DMS153 treated with DMSO at 0.1 percent for 48 hours (cell line): ENCODE measurements at regions not wholly inside any gene's neighbourhood (a gene's known extent, or its start where the extent isn't known, plus 50 kb on each side); places are given as distances from the start of the nearest gene placed in this dataset.
A peak's percentile ranks its signal among the peaks of the same experiment; 100 is the strongest.

Source experiments
- DNase-seq: peaks from one replicate; lab custom pipeline; 2025; ENCODE audit not compliant: unreplicated experiment; lab: John Stamatoyannopoulos, UW

DNA sequence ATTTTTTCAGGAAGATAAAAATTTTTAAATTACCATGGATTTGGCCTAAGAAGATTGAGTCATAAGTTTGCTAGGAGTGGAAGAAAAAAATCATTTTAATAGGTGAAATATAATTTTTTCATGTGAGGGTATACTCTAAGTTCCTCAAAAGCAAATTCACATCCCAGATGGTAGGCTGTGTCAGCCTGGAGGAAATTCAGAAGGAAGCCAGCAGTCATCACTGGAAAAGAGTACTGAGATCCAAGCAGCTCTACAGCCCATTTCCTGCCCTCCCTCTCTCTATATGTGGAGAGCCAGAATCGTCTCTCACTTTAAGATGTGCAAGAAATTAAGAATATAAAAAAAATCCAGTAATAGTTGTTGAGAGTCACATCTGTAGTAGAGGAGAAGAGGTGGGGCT, 126.5 kb upstream of the CDH18 start:
- no peak for DNase-seq

DNA sequence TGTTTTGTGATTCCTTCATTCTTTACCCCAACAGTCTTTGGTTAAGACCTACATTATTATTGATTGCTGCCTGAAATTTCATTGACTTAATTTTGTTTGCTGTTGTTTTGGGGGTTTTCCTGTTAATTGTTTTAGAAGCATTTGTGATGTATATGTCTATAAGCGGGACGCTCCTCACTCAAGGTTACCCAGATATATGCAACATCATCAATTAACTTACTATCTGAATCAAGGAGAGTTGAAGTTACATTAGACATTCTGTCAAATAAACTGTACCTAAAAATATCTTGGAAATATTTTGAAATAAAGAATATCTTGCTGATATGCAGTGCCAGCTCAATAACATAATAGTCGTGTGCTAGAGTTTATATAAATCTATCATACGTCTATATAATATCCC, 125.9 kb upstream of the CDH18 start:
- no peak for DNase-seq

DNA sequence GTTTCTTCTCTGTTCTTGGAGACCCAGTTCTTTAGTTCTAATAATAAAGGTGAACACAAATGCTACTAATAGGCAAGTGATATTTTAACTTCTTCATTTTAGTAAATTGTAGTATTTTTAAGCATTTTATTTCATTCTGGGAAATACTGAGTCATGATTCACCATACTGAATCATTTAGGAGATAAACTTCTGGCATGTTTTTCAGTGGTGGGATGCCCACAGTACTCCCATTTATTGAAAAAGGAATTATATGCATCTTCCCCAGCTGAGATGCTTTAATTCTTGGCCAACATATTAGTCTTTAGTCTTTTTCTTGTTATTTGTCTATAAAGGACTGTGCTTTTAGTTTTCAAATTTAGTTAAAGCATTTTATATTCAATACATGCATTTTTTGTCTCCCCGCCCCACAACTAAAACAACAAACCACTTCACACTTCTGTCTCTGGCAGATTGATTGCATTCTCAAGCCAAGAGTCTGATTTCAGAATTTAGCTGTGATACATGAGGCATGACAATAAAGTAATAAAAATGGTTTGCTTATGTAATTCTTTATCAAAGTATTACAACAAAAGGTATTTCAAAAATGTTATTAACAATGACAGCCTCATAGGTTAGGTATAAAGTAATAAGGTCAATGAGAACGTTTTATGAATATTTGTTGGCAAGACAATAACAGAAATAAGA, 125.2 kb upstream of the CDH18 start:
- DNase-seq, result no peak

DNA sequence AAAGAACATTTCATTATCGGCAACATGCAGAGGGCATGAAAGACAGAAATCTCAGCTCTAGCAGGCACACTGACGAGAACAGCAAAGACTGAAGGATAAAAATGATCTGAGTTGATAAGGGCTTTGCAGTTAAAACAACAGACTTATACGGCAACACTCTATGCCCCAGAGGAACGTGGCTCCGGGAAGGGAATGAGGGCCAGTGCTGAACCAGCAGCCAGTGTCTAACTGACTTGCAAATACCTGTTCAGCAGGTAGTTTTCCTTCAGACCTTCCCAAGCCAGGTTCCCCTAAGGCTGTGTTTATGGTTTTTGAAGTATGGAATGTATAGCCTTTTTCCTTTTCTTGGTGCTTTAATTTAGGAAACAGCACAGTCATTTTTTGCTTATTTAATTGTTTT, 121.3 kb upstream of the CDH18 start:
- no peak for DNase-seq

DNA sequence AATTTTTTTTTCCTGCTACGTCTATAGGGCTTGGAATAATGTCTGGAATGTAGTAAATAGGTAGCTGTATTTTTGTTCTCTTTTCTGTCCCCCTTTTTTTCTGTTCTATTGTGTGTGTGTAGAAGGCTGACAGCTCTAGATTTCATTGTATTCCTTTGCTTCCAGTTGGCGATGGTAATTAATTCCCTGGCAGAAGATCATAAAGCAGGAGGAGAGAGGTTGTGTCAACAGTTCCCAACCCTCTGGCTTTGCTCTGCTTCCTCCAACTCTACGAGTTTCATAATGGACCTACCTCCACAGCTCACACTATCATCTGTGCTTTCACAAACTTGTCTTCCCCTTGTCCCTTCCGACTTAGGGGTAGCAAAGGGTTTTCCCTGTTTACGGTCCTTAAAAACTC, 117.9 kb upstream of the CDH18 start:
- peak; percentile 73 for DNase-seq

DNA sequence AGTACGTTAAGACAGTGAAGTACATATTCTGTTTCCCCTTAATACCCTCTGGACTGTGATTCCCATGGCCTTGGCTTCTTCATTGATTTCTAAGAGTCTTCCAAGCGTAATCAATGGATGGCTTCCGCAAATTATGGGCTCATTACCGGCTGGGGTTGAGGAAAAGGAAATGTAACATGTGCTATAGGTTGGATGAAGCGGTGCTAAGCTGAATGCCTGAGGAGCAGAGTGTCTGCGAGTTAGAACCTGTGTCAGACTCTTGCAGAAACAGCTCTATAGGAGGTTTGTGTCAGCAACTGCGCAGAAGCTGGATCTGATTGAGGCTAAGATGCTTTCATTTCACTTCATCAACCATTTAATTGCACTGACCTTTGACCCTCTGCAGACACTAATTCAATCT, 114.3 kb upstream of the CDH18 start:
- DNase-seq, result no peak

DNA sequence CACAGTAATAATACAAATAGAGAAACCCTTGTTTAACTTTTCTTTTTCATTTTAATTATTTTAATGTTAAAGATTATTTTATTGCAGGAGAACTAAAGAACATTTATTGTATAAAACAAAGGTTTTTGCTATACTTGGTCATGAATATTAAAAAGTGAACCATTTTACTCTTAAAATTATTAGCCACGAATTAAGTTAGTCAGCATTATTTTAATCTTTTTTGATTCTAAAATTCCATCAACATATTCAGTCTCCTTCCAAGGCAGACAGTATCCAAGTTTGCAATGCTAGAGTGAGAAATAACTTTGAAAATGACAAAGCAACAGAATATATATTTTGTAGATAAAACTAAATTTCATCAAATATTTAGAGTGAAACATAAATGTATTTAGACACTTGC, 110.7 kb upstream of the CDH18 start:
- DNase-seq, result no peak

DNA sequence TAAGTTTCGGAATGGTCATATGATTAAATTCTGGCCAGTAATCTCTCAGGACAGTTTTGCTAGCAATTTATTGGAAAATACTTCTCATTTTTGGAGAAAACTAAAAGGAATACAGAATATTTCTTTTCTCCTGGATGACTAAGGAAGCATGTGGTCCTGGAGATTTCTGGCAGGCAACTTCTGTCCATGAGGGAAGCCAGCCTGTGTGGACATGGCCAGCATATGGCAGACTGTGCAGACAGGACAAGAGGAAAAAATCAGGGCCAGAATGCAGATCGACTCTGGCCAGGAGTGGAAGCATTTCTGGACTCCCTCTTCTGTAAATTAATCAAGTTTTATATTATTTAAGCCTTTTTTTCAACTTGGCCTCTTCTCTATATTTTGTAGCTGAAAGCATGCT, 100.4 kb upstream of the CDH18 start:
- no peak for DNase-seq

DNA sequence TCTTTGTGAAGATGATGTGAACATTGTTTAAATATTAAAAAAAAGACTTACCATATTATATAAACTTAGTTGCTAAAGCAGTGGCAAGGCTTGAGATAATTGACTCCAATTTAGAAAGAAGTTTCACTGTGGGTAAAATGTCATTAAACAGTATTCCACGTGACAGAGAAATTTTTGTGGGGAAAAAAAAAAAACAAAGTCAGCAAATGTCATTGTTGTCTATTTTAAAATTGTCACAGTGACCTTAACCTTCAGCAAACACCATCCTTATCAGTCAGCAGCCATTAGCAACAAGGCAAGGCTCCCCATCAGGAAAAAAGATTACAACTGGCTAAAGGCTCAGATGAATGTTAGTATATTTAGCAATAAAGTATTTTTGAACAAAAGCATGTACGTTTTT, 99.3 kb upstream of the CDH18 start:
- DNase-seq, result no peak

DNA sequence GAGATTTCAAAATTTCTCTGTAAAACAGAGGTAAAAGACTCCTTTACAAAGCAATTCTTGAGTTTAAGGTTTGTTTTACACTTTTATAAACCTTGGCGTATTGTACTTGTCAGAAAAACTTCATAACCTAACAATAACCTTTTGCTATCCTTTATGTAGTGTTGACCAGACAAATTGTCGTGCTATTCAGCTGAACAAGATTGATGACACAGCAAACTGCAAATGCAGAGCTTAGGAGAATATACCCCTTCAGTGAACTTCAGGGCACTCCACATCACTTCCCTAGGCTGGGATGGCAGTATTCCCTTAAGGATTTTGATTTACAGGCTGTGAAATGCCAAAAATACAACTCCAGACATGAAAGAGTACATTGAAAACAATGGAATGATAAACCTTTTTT, 89.2 kb upstream of the CDH18 start:
- no peak for DNase-seq

DNA sequence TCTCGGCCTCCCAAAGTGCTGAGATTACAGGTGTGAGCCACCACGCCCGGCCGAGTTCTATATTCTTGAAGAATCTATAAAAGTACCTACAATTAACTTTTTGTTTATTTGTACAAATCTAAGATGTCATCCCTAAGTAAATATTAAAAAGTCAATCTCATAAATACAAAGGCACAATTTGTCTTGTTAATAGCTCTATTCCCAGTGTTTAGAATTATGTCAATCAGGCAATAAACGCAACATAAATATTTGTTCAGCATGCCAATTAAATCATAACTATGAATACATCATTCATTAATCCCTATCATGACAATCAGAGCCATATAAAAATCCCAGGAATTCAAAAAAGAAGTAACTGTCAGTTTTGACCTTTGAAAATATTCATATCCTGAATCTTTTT, 68.9 kb upstream of the CDH18 start:
- no peak for DNase-seq

DNA sequence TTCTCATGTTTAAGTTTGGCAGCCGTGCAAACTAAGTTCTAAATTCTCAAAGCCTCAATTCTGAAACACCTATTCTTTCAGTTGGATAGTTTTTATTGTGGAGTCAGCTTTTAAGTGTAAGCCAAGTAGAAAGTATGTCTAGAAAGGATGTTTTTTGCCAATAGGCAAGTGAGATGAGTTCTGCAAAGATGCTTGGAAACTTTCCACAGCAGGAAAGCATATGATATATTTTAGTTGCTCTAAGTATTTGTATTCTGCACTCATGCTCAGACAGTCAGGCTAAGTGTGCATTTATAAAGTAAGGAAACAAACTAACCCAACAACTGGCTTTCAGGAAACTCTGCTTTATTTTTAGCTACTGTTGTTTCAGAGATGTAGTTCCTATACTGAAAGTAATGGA, 67.3 kb upstream of the CDH18 start:
- DNase-seq, result no peak

DNA sequence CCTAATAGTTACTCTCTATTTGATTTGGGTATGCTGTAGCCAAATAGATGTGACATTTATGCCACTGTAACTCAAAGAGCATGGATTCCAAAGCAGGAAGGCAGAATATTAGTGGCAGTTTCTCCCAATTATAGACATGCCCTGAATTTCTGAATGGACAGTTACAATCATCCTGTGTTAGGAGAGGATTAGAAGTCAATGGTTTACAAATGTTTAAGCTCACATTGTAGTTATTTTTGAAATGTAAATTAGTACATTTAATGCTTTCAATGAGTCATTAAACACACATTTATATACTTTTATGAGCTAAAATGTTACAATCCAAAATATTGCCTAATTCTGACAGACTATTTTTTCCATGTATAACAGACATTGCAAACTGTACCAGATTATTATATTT, 62.3 kb upstream of the CDH18 start:
- no peak for DNase-seq

DNA sequence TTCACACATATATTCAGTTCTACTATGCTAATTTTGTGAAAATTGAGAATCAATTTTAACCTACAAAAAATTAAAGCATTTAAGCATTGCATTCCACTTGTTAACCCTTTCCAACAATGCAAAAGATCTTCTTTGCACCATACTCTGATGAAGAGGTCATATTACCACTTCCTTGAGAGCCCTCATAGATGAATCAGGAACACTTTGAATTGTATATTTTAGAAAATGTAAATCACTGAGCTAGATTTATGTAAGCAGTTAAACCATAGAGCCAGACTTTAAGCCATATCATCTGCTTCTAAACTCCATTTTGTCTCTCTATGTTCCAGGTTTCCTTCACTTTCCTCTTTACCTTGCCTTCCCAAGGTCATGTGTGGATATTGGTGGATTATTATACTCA, 56.5 kb upstream of the CDH18 start:
- DNase-seq, result no peak

DNA sequence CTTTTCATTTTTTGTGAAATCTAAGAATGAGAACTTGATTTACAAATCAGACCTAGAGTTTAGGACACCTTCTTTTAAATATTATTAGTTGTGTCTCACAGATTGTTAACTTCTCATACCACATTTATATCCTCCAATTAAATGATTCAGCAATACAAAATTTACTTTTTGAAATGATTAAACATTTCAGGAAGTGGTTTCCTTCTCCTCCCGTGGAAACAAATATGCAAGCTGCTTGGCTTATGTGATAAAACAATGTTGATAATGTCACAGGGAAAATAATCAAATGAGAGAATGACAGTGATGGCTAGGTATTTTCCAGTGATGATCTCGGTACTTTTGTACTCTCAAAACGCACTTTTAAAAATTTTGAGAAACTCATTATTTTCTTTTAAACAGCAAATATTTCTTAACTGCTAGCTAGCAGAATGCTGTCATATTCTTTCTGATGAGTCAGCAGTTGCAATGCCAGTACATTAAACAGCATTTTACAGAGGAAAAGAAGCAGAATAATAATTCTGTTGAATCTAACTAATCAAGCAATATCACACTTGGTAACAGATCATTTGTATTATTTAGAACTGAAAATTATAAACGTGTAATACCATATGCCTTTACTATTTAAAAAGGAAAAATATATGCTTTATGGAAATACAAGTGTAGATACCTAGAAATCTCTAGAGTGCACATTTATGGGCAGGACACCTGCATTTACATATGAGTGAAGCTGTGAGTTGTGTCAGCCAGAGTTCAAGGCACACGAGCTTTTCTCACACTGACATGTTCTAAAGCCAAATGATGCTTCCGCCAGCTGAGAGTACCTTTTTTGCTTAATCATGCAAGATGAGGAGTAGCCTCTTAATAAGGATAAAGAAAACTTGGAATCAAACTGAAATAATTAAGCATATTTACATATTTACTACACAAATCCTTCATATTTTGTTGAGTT, 53.6 kb upstream of the CDH18 start:
- no peak for DNase-seq

DNA sequence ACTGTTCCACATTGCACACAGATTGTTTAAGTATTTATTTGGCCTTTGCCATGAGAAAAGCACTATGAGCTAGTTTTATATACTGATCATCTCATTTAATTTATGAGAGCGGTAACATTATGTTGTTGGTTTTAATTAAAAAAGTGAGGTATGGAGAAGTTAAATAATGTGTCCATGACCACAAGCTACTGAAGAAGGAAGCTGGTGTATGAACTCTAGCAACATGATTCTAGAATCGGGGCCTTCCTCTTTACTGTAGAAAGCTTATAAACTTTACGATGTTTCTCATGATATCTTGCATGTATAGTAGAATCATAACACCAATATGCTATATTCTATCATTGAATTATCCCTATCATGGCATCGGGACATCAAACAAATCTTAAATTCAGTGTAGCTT, 52.9 kb upstream of the CDH18 start:
- DNase-seq, result no peak
